ENCODE measurements at regions not wholly inside any gene's neighbourhood (a gene's known extent, or its start where the extent isn't known, plus 50 kb on each side); places are given as distances from the start of the nearest gene placed in this dataset.
"Not testable (repeated sequence)": the region's sequence is repeated elsewhere in the genome, so short reads cannot be mapped to it uniquely, and the experiment has no call there.

- in situ Hi-C loops (cut with HindIII; ENCODE audit: low pct_ligation_motif_present, low sequenced_read_pairs), result no loop called here
- H3K4me3 ChIP-seq (ENCODE audit: low read depth, low read length), result no peak overlapping the region
- H3K36me3 ChIP-seq (replicated peaks), result no peaks in the 10 kb centered on the region
- H3K27ac ChIP-seq, result no peak overlapping the region
- DNase-seq, result no peak
- H3K27me3 ChIP-seq (replicated peaks), result no peaks in the 10 kb centered on the region
- TF ChIP-seq, protein P1, sequence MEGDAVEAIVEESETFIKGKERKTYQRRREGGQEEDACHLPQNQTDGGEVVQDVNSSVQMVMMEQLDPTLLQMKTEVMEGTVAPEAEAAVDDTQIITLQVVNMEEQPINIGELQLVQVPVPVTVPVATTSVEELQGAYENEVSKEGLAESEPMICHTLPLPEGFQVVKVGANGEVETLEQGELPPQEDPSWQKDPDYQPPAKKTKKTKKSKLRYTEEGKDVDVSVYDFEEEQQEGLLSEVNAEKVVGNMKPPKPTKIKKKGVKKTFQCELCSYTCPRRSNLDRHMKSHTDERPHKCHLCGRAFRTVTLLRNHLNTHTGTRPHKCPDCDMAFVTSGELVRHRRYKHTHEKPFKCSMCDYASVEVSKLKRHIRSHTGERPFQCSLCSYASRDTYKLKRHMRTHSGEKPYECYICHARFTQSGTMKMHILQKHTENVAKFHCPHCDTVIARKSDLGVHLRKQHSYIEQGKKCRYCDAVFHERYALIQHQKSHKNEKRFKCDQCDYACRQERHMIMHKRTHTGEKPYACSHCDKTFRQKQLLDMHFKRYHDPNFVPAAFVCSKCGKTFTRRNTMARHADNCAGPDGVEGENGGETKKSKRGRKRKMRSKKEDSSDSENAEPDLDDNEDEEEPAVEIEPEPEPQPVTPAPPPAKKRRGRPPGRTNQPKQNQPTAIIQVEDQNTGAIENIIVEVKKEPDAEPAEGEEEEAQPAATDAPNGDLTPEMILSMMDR (IDR thresholded peaks at IDR 0.05; ENCODE audit: low read depth, low read length, missing control alignments), result no peak
Measured at GRCh38 chr2:142398212-142398611, 267.4 kb upstream of the LRP1B start.

GRCh38 chr2:142395291-142395690 lies 264.5 kb upstream of the LRP1B start:
- in situ Hi-C loops (cut with HindIII; ENCODE audit: low pct_ligation_motif_present, low sequenced_read_pairs), result no loop called here
- H3K27me3 ChIP-seq (replicated peaks), result no peaks in the 10 kb centered on the region

DNA sequence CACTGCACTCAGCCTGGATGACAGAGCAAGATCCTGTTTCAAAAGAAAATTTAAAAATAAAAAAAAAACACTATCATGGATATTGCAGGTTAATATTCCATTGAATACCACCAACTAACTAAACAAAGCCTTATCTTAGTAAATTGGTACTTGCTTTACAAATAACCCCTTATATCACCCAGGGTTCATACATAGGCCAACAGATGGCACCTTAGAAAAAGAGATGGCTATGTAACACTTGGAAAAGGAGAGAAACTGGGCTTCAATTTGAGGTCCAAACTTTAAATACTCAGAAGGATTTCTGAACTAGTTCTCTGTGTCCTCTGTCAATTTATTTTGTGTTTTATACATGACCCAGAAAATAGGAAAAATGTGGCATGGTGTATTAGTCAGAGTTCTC lies 249.6 kb upstream of the LRP1B start:
- no peaks in the 10 kb centered on the region for H3K27me3 ChIP-seq (replicated peaks)
- in situ Hi-C loops (cut with HindIII; ENCODE audit: low pct_ligation_motif_present, low sequenced_read_pairs), result no loop called here
- no peak for DNase-seq
- no peak overlapping the region for H3K27ac ChIP-seq
- TF ChIP-seq, protein P1 (IDR thresholded peaks at IDR 0.05; ENCODE audit: low read depth, low read length, missing control alignments), result no peak
- no peak overlapping the region for H3K4me3 ChIP-seq (ENCODE audit: low read depth, low read length)
- no peaks in the 10 kb centered on the region for H3K36me3 ChIP-seq (replicated peaks)

More at GRCh38 chr2:142395291-142395690, 264.5 kb upstream of the LRP1B start:
- DNase-seq, result no peak
- TF ChIP-seq, protein P1 (IDR thresholded peaks at IDR 0.05; ENCODE audit: low read depth, low read length, missing control alignments), result no peak
- no peak overlapping the region for H3K4me3 ChIP-seq (ENCODE audit: low read depth, low read length)
- no peaks in the 10 kb centered on the region for H3K36me3 ChIP-seq (replicated peaks)
- H3K27ac ChIP-seq, result no peak overlapping the region

DNA sequence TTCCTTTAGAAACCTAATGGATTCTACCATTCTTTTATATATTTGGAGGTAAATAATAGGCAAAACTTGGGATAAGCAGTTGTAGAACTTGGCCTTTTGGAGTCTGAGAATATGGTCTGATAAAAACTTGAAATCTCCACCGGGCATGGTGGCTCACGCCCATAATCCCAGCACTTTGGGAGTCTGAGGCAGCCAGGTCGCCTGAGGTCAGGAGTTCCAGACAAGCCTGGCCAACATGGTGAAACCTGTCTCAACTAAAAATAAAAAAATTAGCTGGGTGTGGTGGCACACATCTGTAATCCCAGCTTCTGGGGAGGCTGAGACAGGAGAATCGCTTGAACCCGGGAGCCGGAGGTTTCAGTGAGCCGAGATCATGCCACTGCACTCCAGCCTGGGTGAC lies 231.3 kb upstream of the LRP1B start:
- DNase-seq; H3K36me3 ChIP-seq (replicated peaks); H3K4me3 ChIP-seq (ENCODE audit: low read depth, low read length); in situ Hi-C loops (cut with HindIII; ENCODE audit: low pct_ligation_motif_present, low sequenced_read_pairs); H3K27me3 ChIP-seq (replicated peaks); H3K27ac ChIP-seq: not testable (repeated sequence)

GRCh38 chr2:142347751-142348150 lies 216.9 kb upstream of the LRP1B start:
- TF ChIP-seq, protein P1 (IDR thresholded peaks at IDR 0.05; ENCODE audit: low read depth, low read length, missing control alignments), result no peak
- Histone ChIP-seq H3K4me3 (ENCODE audit: low read depth, low read length) (no peak overlapping the region), H3K27ac (no peak overlapping the region), H3K36me3 (replicated peaks) (no peaks in the 10 kb centered on the region), H3K27me3 (replicated peaks) (no peaks in the 10 kb centered on the region)
- in situ Hi-C loops (cut with HindIII; ENCODE audit: low pct_ligation_motif_present, low sequenced_read_pairs), result no loop called here
- no peak for DNase-seq

DNA sequence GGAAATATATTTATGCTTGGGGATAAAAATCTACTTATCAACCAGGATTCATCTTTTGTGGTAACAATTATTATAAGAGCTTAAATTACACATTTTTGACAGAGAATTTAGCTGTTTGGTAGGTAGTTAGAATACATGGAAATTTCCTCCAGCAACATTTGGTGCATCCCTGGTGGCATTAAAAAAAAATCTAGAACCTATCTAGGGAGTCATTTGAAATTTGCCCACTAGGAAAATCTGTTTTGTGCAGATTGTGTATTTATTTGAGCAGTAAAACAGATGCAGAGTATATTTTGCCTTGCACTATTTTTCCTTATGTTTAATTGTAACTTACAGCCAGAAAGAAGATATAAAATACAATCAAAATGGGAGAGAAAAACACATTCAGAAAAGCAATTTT lies 208.4 kb upstream of the LRP1B start:
- in situ Hi-C loops (cut with HindIII; ENCODE audit: low pct_ligation_motif_present, low sequenced_read_pairs), result no loop called here
- Histone ChIP-seq H3K27me3 (replicated peaks) (no peaks in the 10 kb centered on the region), H3K27ac (no peak overlapping the region), H3K36me3 (replicated peaks) (no peaks in the 10 kb centered on the region), H3K4me3 (ENCODE audit: low read depth, low read length) (no peak overlapping the region)
- no peak for DNase-seq
- TF ChIP-seq, protein P1 (IDR thresholded peaks at IDR 0.05; ENCODE audit: low read depth, low read length, missing control alignments), result no peak
